Omental fat pad (tissue), 3 donors: ENCODE measurements at regions not wholly inside any gene's neighbourhood (a gene's known extent, or its start where the extent isn't known, plus 50 kb on each side); places are given as distances from the start of the nearest gene placed in this dataset.
A peak's percentile ranks its signal among the peaks of the same experiment; 100 is the strongest.

Experiments used
- ATAC-seq: fragments of 150-250 bp; one replicate; pipeline ENCODE4 v1.9.1; 2016; ENCODE audit warnings: mild to moderate bottlenecking, moderate library complexity; ENCODE audit not compliant: low FRiP score
- DNase-seq: peaks from one replicate; pipeline ENCODE4 v3.0.0-alpha.2; 2019; ENCODE audit warnings: low spot score
- TF ChIP-seq, protein P1 (sequence below), 3 donors: fragments of 450-650 bp; IDR thresholded peaks; one replicate each; pipeline ENCODE4 v1.5.1; 2016 to 2017; ENCODE audit warnings: antibody characterized with exemption in 3 of 3, mild to moderate bottlenecking in 3 of 3, moderate library complexity in 2 of 3

GRCh38 chr7:131945957-131946544 lies 389.6 kb upstream of the PODXL start:
- TF ChIP-seq, protein P1, sequence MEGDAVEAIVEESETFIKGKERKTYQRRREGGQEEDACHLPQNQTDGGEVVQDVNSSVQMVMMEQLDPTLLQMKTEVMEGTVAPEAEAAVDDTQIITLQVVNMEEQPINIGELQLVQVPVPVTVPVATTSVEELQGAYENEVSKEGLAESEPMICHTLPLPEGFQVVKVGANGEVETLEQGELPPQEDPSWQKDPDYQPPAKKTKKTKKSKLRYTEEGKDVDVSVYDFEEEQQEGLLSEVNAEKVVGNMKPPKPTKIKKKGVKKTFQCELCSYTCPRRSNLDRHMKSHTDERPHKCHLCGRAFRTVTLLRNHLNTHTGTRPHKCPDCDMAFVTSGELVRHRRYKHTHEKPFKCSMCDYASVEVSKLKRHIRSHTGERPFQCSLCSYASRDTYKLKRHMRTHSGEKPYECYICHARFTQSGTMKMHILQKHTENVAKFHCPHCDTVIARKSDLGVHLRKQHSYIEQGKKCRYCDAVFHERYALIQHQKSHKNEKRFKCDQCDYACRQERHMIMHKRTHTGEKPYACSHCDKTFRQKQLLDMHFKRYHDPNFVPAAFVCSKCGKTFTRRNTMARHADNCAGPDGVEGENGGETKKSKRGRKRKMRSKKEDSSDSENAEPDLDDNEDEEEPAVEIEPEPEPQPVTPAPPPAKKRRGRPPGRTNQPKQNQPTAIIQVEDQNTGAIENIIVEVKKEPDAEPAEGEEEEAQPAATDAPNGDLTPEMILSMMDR (IDR thresholded peaks at IDR 0.05): no peak
- DNase-seq (no peak), ATAC-seq (no peak)

DNA sequence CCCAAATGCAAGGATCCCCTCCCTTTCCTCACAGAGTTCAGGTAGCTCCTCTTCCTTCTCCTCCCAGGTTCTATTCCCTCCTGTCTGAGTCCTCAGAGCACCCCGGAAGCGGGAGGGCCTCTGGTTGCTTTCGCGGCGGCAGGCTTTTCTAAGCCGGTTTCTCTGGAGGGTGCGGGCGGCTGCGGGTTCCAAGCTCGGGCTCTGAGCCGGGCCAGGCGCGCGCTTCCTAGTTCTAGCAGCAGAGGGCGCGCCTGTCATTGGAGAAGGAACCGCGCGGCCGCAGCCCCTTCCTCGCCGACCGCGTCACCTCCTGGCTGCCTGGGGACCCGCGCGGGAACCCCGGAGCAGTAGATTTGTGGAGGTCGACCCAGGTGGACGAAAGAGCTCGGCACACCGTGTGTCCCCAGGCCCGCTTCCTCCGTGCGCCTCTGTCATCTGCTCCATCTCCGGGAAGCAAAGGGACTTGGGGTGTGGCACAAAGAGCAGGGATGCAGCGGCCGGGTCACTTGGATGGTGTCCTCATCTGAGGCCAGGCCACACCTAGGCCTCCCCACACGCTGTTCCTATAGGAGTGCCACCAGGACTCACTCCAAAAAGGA lies 389.0 kb upstream of the PODXL start:
- TF ChIP-seq, protein P1 (IDR thresholded peaks at IDR 0.05): peak in 1 of 3 donors; percentile 53
- no peak for ATAC-seq
- peak; percentile 26 for DNase-seq

DNA sequence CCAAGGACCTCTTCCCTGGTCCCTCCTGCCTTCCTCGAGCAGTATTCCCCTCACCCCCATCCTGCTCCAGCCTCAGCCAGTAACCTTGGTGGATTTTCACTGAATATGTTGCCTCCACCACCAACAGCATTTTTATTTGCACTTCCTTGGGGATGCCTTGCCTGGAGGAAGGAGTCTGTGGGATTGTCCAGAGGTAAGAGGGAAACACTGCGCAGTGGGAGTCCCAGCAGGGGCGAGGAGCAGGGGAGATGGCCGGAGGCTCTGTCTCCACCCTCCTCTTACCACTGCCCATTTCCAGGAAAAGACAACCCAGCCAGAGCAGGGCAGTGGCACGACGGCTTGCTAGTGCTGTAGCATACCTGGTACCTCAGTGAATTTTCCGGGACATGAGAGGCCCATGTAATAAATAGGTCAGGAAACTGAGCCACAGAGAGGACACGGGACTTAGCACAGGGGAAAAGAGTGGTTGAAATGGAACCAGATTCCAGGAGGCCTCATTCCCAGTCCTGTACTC lies 388.2 kb upstream of the PODXL start:
- TF ChIP-seq, protein P1 (IDR thresholded peaks at IDR 0.05): no peak

GRCh38 chr7:131943646-131944045 lies 387.2 kb upstream of the PODXL start:
- TF ChIP-seq, protein P1 (IDR thresholded peaks at IDR 0.05): no peak
- ATAC-seq (no peak), DNase-seq (no peak)

More for the DNA sequence above, 388.2 kb upstream of the PODXL start:
- DNase-seq (no peak), ATAC-seq (no peak)

GRCh38 chr7:131943211-131943610 lies 386.8 kb upstream of the PODXL start:
- DNase-seq (no peak), ATAC-seq (no peak)
- TF ChIP-seq, protein P1 (IDR thresholded peaks at IDR 0.05): no peak

DNA sequence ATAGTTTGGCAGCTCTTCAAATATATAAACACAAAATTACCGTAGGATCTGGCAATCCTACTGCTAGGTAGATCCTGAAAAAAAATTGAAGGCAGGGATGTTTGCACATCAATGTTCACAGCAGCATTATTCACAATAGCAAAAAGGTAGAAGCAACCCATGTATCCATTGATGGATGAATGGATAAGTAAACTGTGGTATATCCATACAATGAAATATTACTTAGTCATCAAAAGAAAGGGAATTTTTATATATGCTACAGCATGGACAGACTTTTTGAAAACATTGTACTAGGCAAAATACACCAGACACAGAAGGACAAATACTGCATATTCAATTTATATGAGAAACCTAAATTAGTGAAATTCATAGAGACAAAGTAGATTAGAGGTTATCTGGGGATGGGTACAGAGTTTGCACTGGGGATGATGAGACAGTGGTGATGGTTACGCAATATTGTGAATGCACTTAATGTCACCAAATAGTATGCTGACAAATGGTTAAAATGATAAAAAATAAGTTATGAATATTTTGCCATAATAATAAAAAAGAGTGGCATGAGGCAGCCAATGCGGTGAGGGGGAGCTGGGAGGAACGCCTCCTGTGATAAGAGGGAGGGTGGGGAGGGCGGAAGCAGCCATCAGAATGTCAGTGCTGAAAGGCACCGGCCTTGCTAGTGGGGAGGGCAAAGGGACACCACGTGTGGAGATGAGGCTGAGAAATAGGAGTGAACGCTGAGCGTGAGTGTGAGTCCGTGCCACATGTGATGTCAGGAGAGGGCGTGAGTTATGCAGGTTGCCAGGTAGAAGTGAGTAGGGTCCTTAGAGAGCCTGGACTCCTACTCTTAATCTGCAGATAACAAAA lies 386.1 kb upstream of the PODXL start:
- no peak for DNase-seq
- ATAC-seq: no peak
- TF ChIP-seq, protein P1 (IDR thresholded peaks at IDR 0.05): no peak
